HepG2 (cell line): ENCODE measurements at regions not wholly inside any gene's neighbourhood (a gene's known extent, or its start where the extent isn't known, plus 50 kb on each side); places are given as distances from the start of the nearest gene placed in this dataset.

Experiments used
- E2F1 ChIP-seq: sonication (generic); formaldehyde crosslinking; IDR thresholded peaks from 2 replicates; pipeline ENCODE4 v1.5.0; 2020; ENCODE audit warnings: missing genetic modification reagents
- HOXA7 ChIP-seq: sonication (generic); formaldehyde crosslinking; IDR thresholded peaks from 2 replicates; pipeline ENCODE4 v1.8.1; 2022; ENCODE audit warnings: mild to moderate bottlenecking, missing genetic modification reagents, moderate library complexity
- PAWR ChIP-seq: sonication (generic); formaldehyde crosslinking; IDR thresholded peaks from 2 replicates; pipeline ENCODE4 v1.4.0; 2020; ENCODE audit warnings: missing genetic modification reagents, mild to moderate bottlenecking, borderline replicate concordance
- SIX1 ChIP-seq: sonication (generic); formaldehyde crosslinking; IDR thresholded peaks from 2 replicates; pipeline ENCODE4 v1.4.0; 2020; ENCODE audit warnings: missing genetic modification reagents, borderline replicate concordance
- YY1 ChIP-seq: IDR thresholded peaks from 2 replicates; pipeline ENCODE4 v1.6.1; 2011; ENCODE audit warnings: low read length, low read depth, moderate library complexity, mild to moderate bottlenecking; ENCODE audit not compliant: insufficient read depth, insufficient replicate concordance

GRCh38 chr20:12723811-12724210 is 285.0 kb upstream of the SPTLC3 start:
- TF ChIP-seq YY1 (no peak), PAWR (no peak), SIX1 (CRISPR knock-in tag) (no peak), E2F1 (CRISPR knock-in tag) (no peak), HOXA7 (CRISPR knock-in tag) (no peak)
